ENCODE measurements at regions not wholly inside any gene's neighbourhood (a gene's known extent, or its start where the extent isn't known, plus 50 kb on each side); places are given as distances from the start of the nearest gene placed in this dataset.
A peak's percentile ranks its signal among the peaks of the same experiment; 100 is the strongest.
"Not testable (repeated sequence)": the region's sequence is repeated elsewhere in the genome, so short reads cannot be mapped to it uniquely, and the experiment has no call there.

- Histone ChIP-seq H3K36me3 (ENCODE audit: control insufficient read depth, insufficient read depth, low read length) (no peaks in the 10 kb centered on the region), H3K9ac (no peak overlapping the region), H3K27ac (no peak overlapping the region), H3K79me2 (no peaks in the 10 kb centered on the region), H3K27me3 (ENCODE audit: control insufficient read depth, insufficient read depth, low read length) (no peaks in the 10 kb centered on the region), H3K9me3 (ENCODE audit: control insufficient read depth, low read length) (no peaks in the 10 kb centered on the region), H3K4me2 (ENCODE audit: low read length) (no peak overlapping the region), H3K4me3 (ENCODE audit: low read depth, low read length) (no peak overlapping the region), H2AFZ (no peak overlapping the region), H3K4me1 (no peaks in the 10 kb centered on the region)
- no peak for TF ChIP-seq CTCF (IDR thresholded peaks at IDR 0.05)
Observed at GRCh38 chrX:104376937-104377336, 122.2 kb upstream of the ESX1 start.

GRCh38 chrX:104372547-104372946 is 117.8 kb upstream of the ESX1 start:
- Histone ChIP-seq H3K79me2 (no peaks in the 10 kb centered on the region), H3K27me3 (ENCODE audit: control insufficient read depth, insufficient read depth, low read length) (no peaks in the 10 kb centered on the region), H3K4me1 (no peaks in the 10 kb centered on the region), H3K27ac (no peak overlapping the region), H3K9me3 (ENCODE audit: control insufficient read depth, low read length) (no peaks in the 10 kb centered on the region), H2AFZ (no peak overlapping the region), H3K9ac (no peak overlapping the region), H3K4me3 (ENCODE audit: low read depth, low read length) (no peak overlapping the region), H3K36me3 (ENCODE audit: control insufficient read depth, insufficient read depth, low read length) (no peaks in the 10 kb centered on the region), H3K4me2 (ENCODE audit: low read length) (no peak overlapping the region)
- no peak for TF ChIP-seq CTCF (IDR thresholded peaks at IDR 0.05)

- Histone ChIP-seq H3K4me3 (ENCODE audit: low read depth, low read length) (no peak overlapping the region), H3K79me2 (no peaks in the 10 kb centered on the region), H2AFZ (no peak overlapping the region), H3K4me2 (ENCODE audit: low read length) (no peak overlapping the region), H3K27me3 (ENCODE audit: control insufficient read depth, insufficient read depth, low read length) (no peaks in the 10 kb centered on the region), H3K9ac (no peak overlapping the region), H3K27ac (no peak overlapping the region), H3K36me3 (ENCODE audit: control insufficient read depth, insufficient read depth, low read length) (no peaks in the 10 kb centered on the region), H3K4me1 (no peaks in the 10 kb centered on the region), H3K9me3 (ENCODE audit: control insufficient read depth, low read length) (no peaks in the 10 kb centered on the region)
- peak; percentile 22 for TF ChIP-seq CTCF (IDR thresholded peaks at IDR 0.05)
Observed at GRCh38 chrX:104370089-104370488, 115.4 kb upstream of the ESX1 start.

- not testable (repeated sequence) for H3K4me3 ChIP-seq (ENCODE audit: low read depth, low read length); H3K79me2 ChIP-seq; H3K4me2 ChIP-seq (ENCODE audit: low read length); H3K27ac ChIP-seq; H3K9me3 ChIP-seq (ENCODE audit: control insufficient read depth, low read length); H3K27me3 ChIP-seq (ENCODE audit: control insufficient read depth, insufficient read depth, low read length); H3K9ac ChIP-seq; H3K4me1 ChIP-seq; H2AFZ ChIP-seq; H3K36me3 ChIP-seq (ENCODE audit: control insufficient read depth, insufficient read depth, low read length)
Observed at GRCh38 chrX:104360774-104361173, 106.0 kb upstream of the ESX1 start.

- H3K36me3 ChIP-seq (ENCODE audit: control insufficient read depth, insufficient read depth, low read length), result no peaks in the 10 kb centered on the region
- H3K27ac ChIP-seq, result no peak overlapping the region
- TF ChIP-seq CTCF (IDR thresholded peaks at IDR 0.05), result no peak
Observed at GRCh38 chrX:104359124-104359523, 104.4 kb upstream of the ESX1 start.

More at GRCh38 chrX:104359124-104359523, 104.4 kb upstream of the ESX1 start:
- no peak overlapping the region for H3K4me3 ChIP-seq (ENCODE audit: low read depth, low read length)
- H3K79me2 ChIP-seq, result no peaks in the 10 kb centered on the region
- H3K4me2 ChIP-seq (ENCODE audit: low read length), result no peak overlapping the region
- H3K27me3 ChIP-seq (ENCODE audit: control insufficient read depth, insufficient read depth, low read length), result no peaks in the 10 kb centered on the region
- H3K9ac ChIP-seq, result no peak overlapping the region
- no peaks in the 10 kb centered on the region for H3K4me1 ChIP-seq
- no peaks in the 10 kb centered on the region for H3K9me3 ChIP-seq (ENCODE audit: control insufficient read depth, low read length)
- H2AFZ ChIP-seq, result no peak overlapping the region

Measured in parathyroid adenoma (tissue), 2 donors.